ENCODE measurements at regions not wholly inside any gene's neighbourhood (a gene's known extent, or its start where the extent isn't known, plus 50 kb on each side); places are given as distances from the start of the nearest gene placed in this dataset.
"Not testable (repeated sequence)": the region's sequence is repeated elsewhere in the genome, so short reads cannot be mapped to it uniquely, and the experiment has no call there.

- not testable (repeated sequence) for H2BK15ac ChIP-seq (ENCODE audit: low read depth, low read length); H3K36me3 Mint-ChIP-seq (ENCODE audit: insufficient read depth in 1 of 3, low read depth in 3 of 3); H4K20me1 ChIP-seq (ENCODE audit: control insufficient read depth, insufficient read depth, insufficient read length); H4K91ac ChIP-seq (ENCODE audit: insufficient read length, low read depth, low read length); H4K5ac ChIP-seq (ENCODE audit: insufficient read length, low read depth, low read length); H2AFZ ChIP-seq (ENCODE audit: low read length); H3K14ac ChIP-seq (ENCODE audit: insufficient read depth, low read length); H3K56ac ChIP-seq (ENCODE audit: insufficient read length, low read depth, low read length); H3K9me3 ChIP-seq (ENCODE audit: control insufficient read depth, low read depth, low read length); H3K18ac ChIP-seq (ENCODE audit: insufficient read length, low read depth, low read length); H3K23me2 ChIP-seq (ENCODE audit: insufficient read length, low read depth, low read length, poor library complexity, severe bottlenecking); H3T11ph ChIP-seq (ENCODE audit: low read length); H3K79me1 ChIP-seq (ENCODE audit: insufficient read depth, low read depth, low read length, poor library complexity, severe bottlenecking); H3K9me3 Mint-ChIP-seq; H3K4me2 ChIP-seq (ENCODE audit: insufficient read depth, insufficient read length, low read length); H2BK120ac ChIP-seq (ENCODE audit: low read depth, low read length, poor library complexity, severe bottlenecking); H3K79me2 ChIP-seq (ENCODE audit: insufficient read depth, low read length); H3K27me3 Mint-ChIP-seq (ENCODE audit: low read depth); H2BK20ac ChIP-seq (ENCODE audit: low read depth, low read length, poor library complexity, severe bottlenecking); H3K4ac ChIP-seq (ENCODE audit: low read depth, low read length); H3K4me3 Mint-ChIP-seq; H3K9ac ChIP-seq (ENCODE audit: extremely low read depth, insufficient read length, low read length); H2AK5ac ChIP-seq (ENCODE audit: insufficient read length, low read length); DNase-seq; H4K8ac ChIP-seq (replicated peaks; ENCODE audit: insufficient read length, low read depth, low read length); H2BK12ac ChIP-seq (ENCODE audit: insufficient read length, low read depth, low read length); H3K23ac ChIP-seq (ENCODE audit: insufficient read length, low read depth, low read length); H3K4me1 ChIP-seq (ENCODE audit: insufficient read depth, low read length); H3K4me1 Mint-ChIP-seq; H3K27me3 ChIP-seq (ENCODE audit: insufficient read depth, low read length); H2BK5ac ChIP-seq (ENCODE audit: insufficient read length, low read length); H3K27ac ChIP-seq (ENCODE audit: insufficient read length, low read depth, low read length)
- H3K27ac Mint-ChIP-seq: peak overlapping the region; percentile 55 to 94 (median 80); a peak in 5 of 7 replicates
- WGBS (ENCODE audit: extremely low coverage, insufficient read length, low lambda C conversion rate): no CpG with 5 or more reads among the region's 7 CpGs
Observed at GRCh38 chr1:146556405-146556804, 327.6 kb upstream of the NOTCH2NLA start.

- not testable (repeated sequence) for H3K79me2 ChIP-seq (ENCODE audit: insufficient read depth, low read length); H2BK120ac ChIP-seq (ENCODE audit: low read depth, low read length, poor library complexity, severe bottlenecking); H3K4me1 ChIP-seq (ENCODE audit: insufficient read depth, low read length); H3K9me3 Mint-ChIP-seq; H3K36me3 Mint-ChIP-seq (ENCODE audit: insufficient read depth in 1 of 3, low read depth in 3 of 3); H3K9ac ChIP-seq (ENCODE audit: extremely low read depth, insufficient read length, low read length); H3K14ac ChIP-seq (ENCODE audit: insufficient read depth, low read length); H3K56ac ChIP-seq (ENCODE audit: insufficient read length, low read depth, low read length); H2AFZ ChIP-seq (ENCODE audit: low read length); H3K23me2 ChIP-seq (ENCODE audit: insufficient read length, low read depth, low read length, poor library complexity, severe bottlenecking); H3K4me1 Mint-ChIP-seq; H3K4me2 ChIP-seq (ENCODE audit: insufficient read depth, insufficient read length, low read length); H3K27ac Mint-ChIP-seq; H2AK5ac ChIP-seq (ENCODE audit: insufficient read length, low read length); H3K18ac ChIP-seq (ENCODE audit: insufficient read length, low read depth, low read length); H3K27me3 Mint-ChIP-seq (ENCODE audit: low read depth); H2BK12ac ChIP-seq (ENCODE audit: insufficient read length, low read depth, low read length); H3K4ac ChIP-seq (ENCODE audit: low read depth, low read length); H3K9me3 ChIP-seq (ENCODE audit: control insufficient read depth, low read depth, low read length); H3K79me1 ChIP-seq (ENCODE audit: insufficient read depth, low read depth, low read length, poor library complexity, severe bottlenecking); H4K91ac ChIP-seq (ENCODE audit: insufficient read length, low read depth, low read length); H2BK20ac ChIP-seq (ENCODE audit: low read depth, low read length, poor library complexity, severe bottlenecking); H4K20me1 ChIP-seq (ENCODE audit: control insufficient read depth, insufficient read depth, insufficient read length); DNase-seq; H2BK5ac ChIP-seq (ENCODE audit: insufficient read length, low read length); H4K8ac ChIP-seq (replicated peaks; ENCODE audit: insufficient read length, low read depth, low read length); H3T11ph ChIP-seq (ENCODE audit: low read length); H3K27me3 ChIP-seq (ENCODE audit: insufficient read depth, low read length); H2BK15ac ChIP-seq (ENCODE audit: low read depth, low read length); H3K23ac ChIP-seq (ENCODE audit: insufficient read length, low read depth, low read length); H3K4me3 Mint-ChIP-seq; H4K5ac ChIP-seq (ENCODE audit: insufficient read length, low read depth, low read length); H3K27ac ChIP-seq (ENCODE audit: insufficient read length, low read depth, low read length)
- WGBS (ENCODE audit: extremely low coverage, insufficient read length, low lambda C conversion rate): no CpG with 5 or more reads among the region's 3 CpGs
Observed at GRCh38 chr1:146552414-146552813, 323.6 kb upstream of the NOTCH2NLA start.
